Stimulated activated naive B cell treated with anti-CD40 and anti-IgM and Interleukin-4, amounts not matched to agents 10 μg/mL and 1 μg/mL and 100 μg/mL, for 72 hours (primary cell): ENCODE measurements at regions not wholly inside any gene's neighbourhood (a gene's known extent, or its start where the extent isn't known, plus 50 kb on each side); places are given as distances from the start of the nearest gene placed in this dataset.
A peak's percentile ranks its signal among the peaks of the same experiment; 100 is the strongest.
"Not testable (repeated sequence)": the region's sequence is repeated elsewhere in the genome, so short reads cannot be mapped to it uniquely, and the experiment has no call there.

Source experiments
- ATAC-seq, 2 donors: fragments of 150-1000 bp; cut with Tn5 transposase; replicated peaks; 2 replicates each; pipeline ENCODE4 v1.10.0; 2021; ENCODE audit warnings: moderate library complexity in 1 of 2
- DNase-seq: peaks from one replicate; pipeline ENCODE4 v3.0.0; 2021
- H3K27ac Mint-ChIP-seq: one replicate; pipeline ENCODE4 v1.8.0; 2022; ENCODE audit warnings: mild to moderate bottlenecking, mixed read lengths
- H3K27me3 Mint-ChIP-seq, 2 donors: one replicate each; pipeline ENCODE4 v1.8.0; 2022; ENCODE audit warnings: mixed read lengths in 2 of 2
- H3K36me3 Mint-ChIP-seq, 2 donors: one replicate each; pipeline ENCODE4 v1.8.0; 2022; ENCODE audit warnings: mixed read lengths in 2 of 2, mild to moderate bottlenecking in 1 of 2
- H3K4me1 Mint-ChIP-seq, 2 donors: one replicate each; pipeline ENCODE4 v1.8.0; 2022; ENCODE audit warnings: mixed read lengths in 2 of 2, mild to moderate bottlenecking in 1 of 2
- H3K4me3 Mint-ChIP-seq, 2 donors: one replicate each; pipeline ENCODE4 v1.8.0; 2022; ENCODE audit warnings: mild to moderate bottlenecking in 2 of 2, mixed read lengths in 2 of 2, moderate library complexity in 1 of 2
- H3K9me3 Mint-ChIP-seq, 2 donors: one replicate each; pipeline ENCODE4 v1.8.0; 2022; ENCODE audit warnings: mixed read lengths in 2 of 2, mild to moderate bottlenecking in 1 of 2

GRCh38 chr14:97120611-97121031 is 323.4 kb downstream of the VRK1 start:
- H3K4me1 Mint-ChIP-seq: peaks cover 8 to 21% of the 10 kb centered on the region in 2 donors
- H3K36me3 Mint-ChIP-seq: no peaks in the 10 kb centered on the region
- H3K27me3 Mint-ChIP-seq: peaks cover 14 to 22% of the 10 kb centered on the region in 2 donors
- ATAC-seq (peak; percentile 92 to 95), DNase-seq (peak; percentile 35)
- peak overlapping the region in 1 of 2 donors; percentile 41 for H3K4me3 Mint-ChIP-seq
- no peaks in the 10 kb centered on the region for H3K9me3 Mint-ChIP-seq
- H3K27ac Mint-ChIP-seq: peak overlapping the region; percentile 70

GRCh38 chr14:97129639-97130038 is 332.5 kb downstream of the VRK1 start:
- Mint-ChIP-seq H3K36me3 (no peaks in the 10 kb centered on the region), H3K9me3 (peaks cover 0 to 4% of the 10 kb centered on the region in 2 donors), H3K4me3 (no peak overlapping the region), H3K4me1 (no peaks in the 10 kb centered on the region), H3K27ac (no peak overlapping the region), H3K27me3 (no peaks in the 10 kb centered on the region)
- DNase-seq (no peak), ATAC-seq (no peak)

- H3K4me3 Mint-ChIP-seq, H3K27ac Mint-ChIP-seq, H3K4me1 Mint-ChIP-seq, ATAC-seq, H3K36me3 Mint-ChIP-seq, H3K27me3 Mint-ChIP-seq, DNase-seq: not testable (repeated sequence)
- H3K9me3 Mint-ChIP-seq: peaks cover 13% of the 10 kb centered on the region in 2 donors
These were observed 338.7 kb downstream of the VRK1 start for GRCh38 chr14:97135847-97136246.

GRCh38 chr14:97137705-97138104 is 340.5 kb downstream of the VRK1 start:
- no peak overlapping the region for H3K27ac Mint-ChIP-seq
- H3K27me3 Mint-ChIP-seq: peaks cover 4 to 5% of the 10 kb centered on the region in 2 donors
- H3K9me3 Mint-ChIP-seq: peaks cover 10 to 13% of the 10 kb centered on the region in 2 donors
- H3K36me3 Mint-ChIP-seq: peaks cover 0 to 3% of the 10 kb centered on the region in 2 donors
- no peaks in the 10 kb centered on the region for H3K4me1 Mint-ChIP-seq
- H3K4me3 Mint-ChIP-seq: no peak overlapping the region
- DNase-seq (no peak), ATAC-seq (no peak)

GRCh38 chr14:97138801-97139200 is 341.6 kb downstream of the VRK1 start:
- no peak for DNase-seq
- ATAC-seq: no peak

DNA sequence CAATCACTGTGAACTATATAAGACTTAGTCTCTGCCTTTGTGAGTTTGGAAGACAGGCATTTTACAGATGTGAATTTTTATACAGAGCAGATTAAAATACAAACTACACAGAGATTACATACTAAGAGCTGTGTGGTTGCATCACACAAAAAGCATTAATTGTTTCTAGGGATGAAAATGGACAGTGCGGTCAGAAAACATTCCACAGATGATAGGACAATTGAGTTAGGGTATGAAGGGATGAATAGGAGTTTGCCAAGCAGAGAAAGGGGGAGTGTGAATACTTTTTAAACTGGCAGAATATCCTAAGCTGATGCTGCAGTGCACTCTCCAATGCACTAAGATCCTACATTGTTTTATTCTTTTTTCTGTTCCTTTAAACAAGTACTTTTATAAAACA is 345.8 kb downstream of the VRK1 start:
- H3K27me3 Mint-ChIP-seq: peaks cover 20 to 29% of the 10 kb centered on the region in 2 donors
- no peaks in the 10 kb centered on the region for H3K4me1 Mint-ChIP-seq
- no peak overlapping the region for H3K27ac Mint-ChIP-seq
- no peak for ATAC-seq
- no peaks in the 10 kb centered on the region for H3K36me3 Mint-ChIP-seq
- no peak overlapping the region for H3K4me3 Mint-ChIP-seq
- no peak for DNase-seq
- no peaks in the 10 kb centered on the region for H3K9me3 Mint-ChIP-seq

More at GRCh38 chr14:97138801-97139200, 341.6 kb downstream of the VRK1 start:
- H3K27me3 Mint-ChIP-seq: peaks cover 9% of the 10 kb centered on the region in 2 donors
- no peaks in the 10 kb centered on the region for H3K4me1 Mint-ChIP-seq
- no peak overlapping the region for H3K4me3 Mint-ChIP-seq
- H3K27ac Mint-ChIP-seq: no peak overlapping the region
- peaks cover 0 to 3% of the 10 kb centered on the region in 2 donors for H3K36me3 Mint-ChIP-seq
- H3K9me3 Mint-ChIP-seq: peaks cover 10 to 13% of the 10 kb centered on the region in 2 donors

DNA sequence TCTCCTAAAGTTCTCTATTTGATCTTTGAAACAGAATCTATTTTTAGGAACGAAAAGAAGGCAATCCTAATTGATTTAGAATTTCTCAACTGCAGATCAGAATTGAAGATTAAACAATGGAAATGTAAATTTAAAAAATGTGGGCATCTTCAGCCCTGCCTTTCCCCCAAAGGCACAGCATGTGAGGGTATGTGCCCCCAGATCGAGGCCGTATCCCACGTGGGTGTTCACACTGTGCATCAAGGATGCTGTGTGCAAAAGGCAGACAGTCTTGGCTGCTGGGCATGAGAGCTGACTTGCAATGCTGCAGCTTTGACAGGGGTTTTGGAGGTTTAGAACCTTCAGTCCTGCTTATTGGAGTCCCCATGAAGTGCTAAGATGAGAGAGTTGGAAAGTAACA is 346.3 kb downstream of the VRK1 start:
- no peak overlapping the region for H3K4me3 Mint-ChIP-seq
- H3K27me3 Mint-ChIP-seq: peaks cover 20 to 29% of the 10 kb centered on the region in 2 donors
- H3K27ac Mint-ChIP-seq: no peak overlapping the region
- H3K9me3 Mint-ChIP-seq: no peaks in the 10 kb centered on the region
- H3K4me1 Mint-ChIP-seq: no peaks in the 10 kb centered on the region
- H3K36me3 Mint-ChIP-seq: no peaks in the 10 kb centered on the region
- ATAC-seq (no peak), DNase-seq (no peak)

DNA sequence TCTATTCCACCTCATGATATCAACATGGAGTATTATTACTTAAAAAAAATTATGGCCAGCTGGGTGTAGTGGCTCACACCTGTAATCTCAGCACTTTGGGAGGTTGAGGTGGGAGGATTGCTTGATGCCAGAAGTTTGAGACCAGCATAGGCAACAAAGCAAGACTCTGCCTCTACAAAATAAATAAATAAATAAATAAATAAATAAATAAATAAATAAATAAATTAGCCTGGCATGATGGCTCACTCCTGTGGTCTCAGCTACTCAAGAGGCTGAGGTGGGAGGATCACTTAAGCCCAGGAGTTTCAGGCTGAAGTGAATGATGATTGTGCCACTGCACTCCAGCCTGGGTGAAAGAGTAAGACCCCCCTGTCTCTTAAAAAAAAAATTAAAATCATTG is 350.8 kb downstream of the VRK1 start:
- not testable (repeated sequence) for H3K27ac Mint-ChIP-seq, H3K4me1 Mint-ChIP-seq, ATAC-seq, H3K4me3 Mint-ChIP-seq, H3K9me3 Mint-ChIP-seq, H3K36me3 Mint-ChIP-seq, DNase-seq
- H3K27me3 Mint-ChIP-seq: peaks cover 22 to 39% of the 10 kb centered on the region in 2 donors

- ATAC-seq: no peak
- Mint-ChIP-seq H3K27me3 (peaks cover 27 to 46% of the 10 kb centered on the region in 2 donors), H3K27ac (no peak overlapping the region), H3K9me3 (peaks cover 0 to 2% of the 10 kb centered on the region in 2 donors), H3K36me3 (no peaks in the 10 kb centered on the region), H3K4me3 (no peak overlapping the region), H3K4me1 (no peaks in the 10 kb centered on the region)
- no peak for DNase-seq
These were observed 352.6 kb downstream of the VRK1 start for GRCh38 chr14:97149775-97150174.

DNA sequence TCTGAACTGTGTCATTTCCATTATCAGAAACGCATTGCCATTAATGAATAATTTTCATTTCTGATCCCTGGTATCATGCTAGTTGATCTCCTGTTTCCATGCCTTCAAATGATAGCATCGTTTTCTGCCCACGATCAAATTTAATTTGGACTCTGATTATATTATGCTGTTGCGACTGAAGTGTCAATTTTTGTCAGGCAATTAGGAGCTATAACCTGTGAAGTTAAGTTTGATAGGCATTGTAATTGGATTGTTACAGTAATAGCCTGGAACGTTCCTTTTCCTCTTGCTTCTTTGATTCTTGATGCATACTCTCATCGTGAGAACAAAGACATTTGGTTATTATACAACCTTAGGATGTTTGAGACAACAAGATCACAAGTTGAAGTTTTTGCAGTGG is 356.3 kb downstream of the VRK1 start:
- H3K4me3 Mint-ChIP-seq: no peak overlapping the region
- H3K9me3 Mint-ChIP-seq: peaks cover 0 to 3% of the 10 kb centered on the region in 2 donors
- no peak for DNase-seq

GRCh38 chr14:97155320-97155719 is 358.1 kb downstream of the VRK1 start:
- Mint-ChIP-seq H3K4me1 (no peaks in the 10 kb centered on the region), H3K27me3 (peaks cover 26 to 43% of the 10 kb centered on the region in 2 donors), H3K4me3 (no peak overlapping the region), H3K9me3 (peaks cover 9 to 11% of the 10 kb centered on the region in 2 donors), H3K27ac (no peak overlapping the region), H3K36me3 (peaks cover 8 to 9% of the 10 kb centered on the region in 2 donors)
- ATAC-seq: no peak
- DNase-seq: no peak

More for the DNA sequence above, 356.3 kb downstream of the VRK1 start:
- Mint-ChIP-seq H3K27me3 (peaks cover 33 to 52% of the 10 kb centered on the region in 2 donors), H3K27ac (no peak overlapping the region), H3K36me3 (peaks cover 0 to 2% of the 10 kb centered on the region in 2 donors), H3K4me1 (no peaks in the 10 kb centered on the region)
- no peak for ATAC-seq

DNA sequence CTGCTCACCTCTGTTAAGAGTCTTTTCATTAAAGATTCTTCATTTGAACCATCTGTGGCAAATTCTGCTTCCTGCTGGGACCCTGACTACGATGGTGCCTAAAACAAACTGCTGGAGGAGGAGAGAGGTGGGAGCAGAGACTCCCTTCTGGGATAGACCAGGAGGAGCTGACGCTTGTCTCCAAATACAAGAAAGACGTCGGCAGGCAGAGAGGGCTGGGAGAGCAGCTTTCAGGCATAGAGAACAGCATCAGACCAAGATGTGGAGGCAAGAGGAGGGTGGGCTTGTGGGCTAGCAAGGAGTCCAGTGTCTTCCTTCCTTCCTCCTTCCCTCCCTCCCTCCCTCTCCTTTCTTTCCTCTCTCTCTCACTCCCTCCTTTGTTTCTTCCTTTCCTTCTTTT is 358.6 kb downstream of the VRK1 start:
- H3K27me3 Mint-ChIP-seq: peaks cover 24 to 38% of the 10 kb centered on the region in 2 donors
- H3K9me3 Mint-ChIP-seq: peaks cover 9 to 10% of the 10 kb centered on the region in 2 donors
- no peak overlapping the region for H3K27ac Mint-ChIP-seq
- ATAC-seq (no peak), DNase-seq (no peak)
- peaks cover 8 to 9% of the 10 kb centered on the region in 2 donors for H3K36me3 Mint-ChIP-seq
- no peak overlapping the region for H3K4me3 Mint-ChIP-seq
- H3K4me1 Mint-ChIP-seq: no peaks in the 10 kb centered on the region

DNA sequence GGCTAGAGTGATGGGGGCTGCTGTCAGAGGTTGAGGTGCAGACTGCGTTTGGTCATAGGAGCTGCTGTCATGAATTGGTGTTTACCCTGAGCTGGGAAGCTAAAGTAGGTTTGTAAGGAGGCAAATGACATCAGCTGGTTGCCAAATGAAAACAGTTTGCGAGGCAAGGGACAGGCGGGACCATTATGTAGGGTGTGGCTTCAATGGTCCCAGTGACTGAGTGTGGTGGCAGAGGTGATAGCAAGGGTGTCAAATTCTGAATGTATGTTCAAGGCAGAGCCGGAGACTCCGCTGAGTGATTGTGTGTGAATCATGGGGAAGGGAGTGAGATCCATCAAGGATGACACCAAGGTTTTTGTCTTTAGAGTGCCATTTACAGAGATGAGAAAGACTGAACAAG is 359.5 kb downstream of the VRK1 start:
- peaks cover 9 to 10% of the 10 kb centered on the region in 2 donors for H3K9me3 Mint-ChIP-seq
- ATAC-seq (no peak), DNase-seq (no peak)
- H3K27me3 Mint-ChIP-seq: peaks cover 24 to 34% of the 10 kb centered on the region in 2 donors
- H3K4me1 Mint-ChIP-seq: no peaks in the 10 kb centered on the region
- H3K27ac Mint-ChIP-seq: no peak overlapping the region
- peaks cover 8 to 9% of the 10 kb centered on the region in 2 donors for H3K36me3 Mint-ChIP-seq
- no peak overlapping the region for H3K4me3 Mint-ChIP-seq

DNA sequence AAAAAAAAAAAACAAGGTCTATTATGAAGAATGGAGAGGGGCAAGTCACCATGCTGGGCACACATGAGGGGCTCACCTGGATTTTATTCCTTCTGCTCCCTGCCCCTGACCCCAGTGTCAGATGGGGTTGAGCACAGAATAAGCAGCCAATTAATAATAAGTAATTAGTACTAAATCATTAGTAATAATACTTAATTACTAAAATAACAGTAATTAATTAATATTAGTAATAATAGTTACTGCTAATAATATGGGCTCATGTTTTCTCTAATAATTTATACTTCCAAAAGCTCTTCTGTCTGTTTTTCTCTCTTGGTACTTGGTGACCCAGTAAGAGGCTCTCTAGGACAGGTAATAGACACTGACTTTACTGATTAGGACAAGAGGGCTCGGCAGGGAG is 360.9 kb downstream of the VRK1 start:
- Mint-ChIP-seq H3K9me3 (peaks cover 9 to 10% of the 10 kb centered on the region in 2 donors), H3K4me3 (no peak overlapping the region), H3K27ac (no peak overlapping the region), H3K36me3 (peaks cover 8 to 9% of the 10 kb centered on the region in 2 donors), H3K4me1 (no peaks in the 10 kb centered on the region), H3K27me3 (peaks cover 24 to 34% of the 10 kb centered on the region in 2 donors)
- ATAC-seq (no peak), DNase-seq (no peak)

GRCh38 chr14:97159124-97159523 is 361.9 kb downstream of the VRK1 start:
- Mint-ChIP-seq H3K4me1 (no peaks in the 10 kb centered on the region), H3K4me3 (no peak overlapping the region), H3K36me3 (peaks cover 8 to 9% of the 10 kb centered on the region in 2 donors), H3K9me3 (peaks cover 9 to 10% of the 10 kb centered on the region in 2 donors), H3K27me3 (peaks cover 23 to 39% of the 10 kb centered on the region in 2 donors), H3K27ac (no peak overlapping the region)
- DNase-seq (no peak), ATAC-seq (no peak)
